ENCODE measurements at regions not wholly inside any gene's neighbourhood (a gene's known extent, or its start where the extent isn't known, plus 50 kb on each side); places are given as distances from the start of the nearest gene placed in this dataset.

DNA sequence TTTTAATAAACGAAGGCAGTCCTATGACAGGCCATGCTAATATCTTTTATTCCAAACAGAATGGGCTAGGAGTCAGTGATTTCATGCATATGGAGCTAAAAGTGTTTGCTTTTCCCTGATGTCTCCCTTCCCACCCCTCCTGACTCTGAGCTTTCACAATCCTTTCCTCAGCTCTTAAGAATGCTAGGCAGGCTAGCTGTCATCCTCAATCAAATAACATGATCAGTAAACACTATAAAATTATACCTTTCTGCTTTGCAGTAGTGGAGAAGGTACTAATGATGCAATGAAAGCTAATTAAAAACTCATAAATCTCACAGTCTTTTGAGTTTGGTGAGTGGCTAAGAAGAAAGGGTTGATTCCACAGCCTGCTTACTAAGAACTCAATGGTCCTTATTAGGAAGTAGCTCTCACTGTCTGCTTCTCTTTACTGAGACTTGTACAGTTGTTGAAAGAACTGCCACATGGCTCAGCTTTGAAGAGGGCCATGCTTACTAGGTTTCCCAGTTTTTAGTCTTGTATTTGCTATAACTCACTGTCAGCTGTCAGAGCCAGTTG lies 250.9 kb upstream of the JAG1 start:
- Histone ChIP-seq H3K79me2 (ENCODE audit: insufficient read depth) (no peaks in the 10 kb centered on the region), H3K9me3 (no peaks in the 10 kb centered on the region), H3K4me1 (ENCODE audit: control insufficient read depth in 1 of 2, insufficient read depth in 2 of 2, low read depth in 1 of 2, low read length in 1 of 2) (peaks cover 0 to 45% of the 10 kb centered on the region in 2 experiments; a peak in 3 of 4 replicates), H3K4me3 (ENCODE audit: low read depth in 2 of 2, low read length in 1 of 2) (no peak overlapping the region), H3K9ac (no peak overlapping the region), H3K27ac (ENCODE audit: low read depth in 2 of 2, low read length in 1 of 2) (peak overlapping the region in 1 of 2 experiments; percentile 46; a peak in 2 of 4 replicates), H3K36me3 (replicated peaks in 1 of 2; ENCODE audit: control insufficient read depth in 1 of 2, insufficient read depth in 2 of 2, low read length in 1 of 2) (no peaks in the 10 kb centered on the region), H3K9me2 (no peaks in the 10 kb centered on the region), H3F3A (replicated peaks; ENCODE audit: insufficient read depth) (peaks cover 32% of the 10 kb centered on the region), H3K4me2 (no peak overlapping the region), H2AFZ (ENCODE audit: low read depth) (no peak overlapping the region), H4K20me1 (ENCODE audit: insufficient read depth) (no peaks in the 10 kb centered on the region), H3K27me3 (ENCODE audit: insufficient read depth) (no peaks in the 10 kb centered on the region)
- WGBS (ENCODE audit: low lambda C conversion rate), result 42% methylated on average over 1 of the region's 1 CpG
- ChIA-PET POLR2A (no interaction called here), CTCF (no interaction called here)
- TF ChIP-seq, protein P1, sequence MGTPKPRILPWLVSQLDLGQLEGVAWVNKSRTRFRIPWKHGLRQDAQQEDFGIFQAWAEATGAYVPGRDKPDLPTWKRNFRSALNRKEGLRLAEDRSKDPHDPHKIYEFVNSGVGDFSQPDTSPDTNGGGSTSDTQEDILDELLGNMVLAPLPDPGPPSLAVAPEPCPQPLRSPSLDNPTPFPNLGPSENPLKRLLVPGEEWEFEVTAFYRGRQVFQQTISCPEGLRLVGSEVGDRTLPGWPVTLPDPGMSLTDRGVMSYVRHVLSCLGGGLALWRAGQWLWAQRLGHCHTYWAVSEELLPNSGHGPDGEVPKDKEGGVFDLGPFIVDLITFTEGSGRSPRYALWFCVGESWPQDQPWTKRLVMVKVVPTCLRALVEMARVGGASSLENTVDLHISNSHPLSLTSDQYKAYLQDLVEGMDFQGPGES (IDR thresholded peaks at IDR 0.05; ENCODE audit: low read depth, low read length), result no peak
- no peak for TF ChIP-seq GATA2 (CRISPR knock-in tag; IDR thresholded peaks at IDR 0.05)
- peak; percentile 43; the same call in 1 of the 2 replicates for TF ChIP-seq TCF12 (IDR thresholded peaks at IDR 0.05)
- TF ChIP-seq, protein P2, sequence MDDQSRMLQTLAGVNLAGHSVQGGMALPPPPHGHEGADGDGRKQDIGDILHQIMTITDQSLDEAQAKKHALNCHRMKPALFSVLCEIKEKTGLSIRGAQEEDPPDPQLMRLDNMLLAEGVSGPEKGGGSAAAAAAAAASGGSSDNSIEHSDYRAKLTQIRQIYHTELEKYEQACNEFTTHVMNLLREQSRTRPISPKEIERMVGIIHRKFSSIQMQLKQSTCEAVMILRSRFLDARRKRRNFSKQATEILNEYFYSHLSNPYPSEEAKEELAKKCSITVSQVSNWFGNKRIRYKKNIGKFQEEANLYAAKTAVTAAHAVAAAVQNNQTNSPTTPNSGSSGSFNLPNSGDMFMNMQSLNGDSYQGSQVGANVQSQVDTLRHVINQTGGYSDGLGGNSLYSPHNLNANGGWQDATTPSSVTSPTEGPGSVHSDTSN (IDR thresholded peaks at IDR 0.05), result peak; percentile 75
- no peak for TF ChIP-seq YY1 (IDR thresholded peaks at IDR 0.05; ENCODE audit: low read depth)
- TF ChIP-seq, protein P3, sequence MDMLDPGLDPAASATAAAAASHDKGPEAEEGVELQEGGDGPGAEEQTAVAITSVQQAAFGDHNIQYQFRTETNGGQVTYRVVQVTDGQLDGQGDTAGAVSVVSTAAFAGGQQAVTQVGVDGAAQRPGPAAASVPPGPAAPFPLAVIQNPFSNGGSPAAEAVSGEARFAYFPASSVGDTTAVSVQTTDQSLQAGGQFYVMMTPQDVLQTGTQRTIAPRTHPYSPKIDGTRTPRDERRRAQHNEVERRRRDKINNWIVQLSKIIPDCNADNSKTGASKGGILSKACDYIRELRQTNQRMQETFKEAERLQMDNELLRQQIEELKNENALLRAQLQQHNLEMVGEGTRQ (IDR thresholded peaks at IDR 0.05; ENCODE audit: borderline replicate concordance, low read depth, low read length), result no peak
- peak; percentile 34; the same call in 1 of the 2 replicates for TF ChIP-seq JUND (IDR thresholded peaks at IDR 0.05)
- peak in 1 of 2 experiments; percentile 36; a peak in 1 of 4 replicates for TF ChIP-seq EP300 (IDR thresholded peaks at IDR 0.05; ENCODE audit: borderline replicate concordance in 1 of 2, low read depth in 1 of 2, low read length in 1 of 2)
- no peak for DNase-seq

DNA sequence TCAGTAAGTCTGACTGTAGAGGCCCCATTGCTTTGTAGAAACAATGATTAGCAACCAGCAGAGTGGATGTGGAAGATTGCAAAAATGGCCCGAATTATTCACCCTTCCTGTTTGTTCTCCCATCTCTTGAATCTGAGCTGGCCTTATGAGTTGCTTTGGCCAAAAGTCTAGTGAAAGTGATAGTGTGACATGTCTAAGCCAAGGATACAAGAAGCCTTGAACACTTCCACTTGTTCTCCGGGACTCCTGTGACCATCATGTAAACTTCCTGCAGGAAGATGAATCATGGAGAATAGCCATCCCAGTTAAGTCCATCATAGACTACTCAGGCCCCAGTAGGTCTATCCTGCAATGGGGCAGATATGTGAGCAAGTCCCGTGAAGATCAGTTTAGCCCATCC lies 252.0 kb upstream of the JAG1 start:
- ChIA-PET POLR2A (no interaction called here), CTCF (no interaction called here)
- 58% methylated on average over 3 of the region's 3 CpGs for WGBS (ENCODE audit: low lambda C conversion rate)
- H3K4me3 ChIP-seq (ENCODE audit: low read depth in 2 of 2, low read length in 1 of 2), result no peak overlapping the region
- H3K27me3 ChIP-seq (ENCODE audit: insufficient read depth), result no peaks in the 10 kb centered on the region
- peaks cover 32% of the 10 kb centered on the region for H3F3A ChIP-seq (replicated peaks; ENCODE audit: insufficient read depth)
- H3K79me2 ChIP-seq (ENCODE audit: insufficient read depth), result no peaks in the 10 kb centered on the region
- no peaks in the 10 kb centered on the region for H3K9me2 ChIP-seq
- no peaks in the 10 kb centered on the region for H4K20me1 ChIP-seq (ENCODE audit: insufficient read depth)
- TF ChIP-seq, protein P2 (IDR thresholded peaks at IDR 0.05), result no peak
- TF ChIP-seq SMC3 (IDR thresholded peaks at IDR 0.05; ENCODE audit: low read depth, low read length) (no peak), GATA2 (CRISPR knock-in tag; IDR thresholded peaks at IDR 0.05) (no peak), ELF1 (IDR thresholded peaks at IDR 0.05) (no peak), RAD21 (IDR thresholded peaks at IDR 0.05; ENCODE audit: low read length) (no peak), YY1 (IDR thresholded peaks at IDR 0.05; ENCODE audit: low read depth) (no peak)
- TF ChIP-seq, protein P1 (IDR thresholded peaks at IDR 0.05; ENCODE audit: low read depth, low read length), result no peak
- TF ChIP-seq, protein P4, sequence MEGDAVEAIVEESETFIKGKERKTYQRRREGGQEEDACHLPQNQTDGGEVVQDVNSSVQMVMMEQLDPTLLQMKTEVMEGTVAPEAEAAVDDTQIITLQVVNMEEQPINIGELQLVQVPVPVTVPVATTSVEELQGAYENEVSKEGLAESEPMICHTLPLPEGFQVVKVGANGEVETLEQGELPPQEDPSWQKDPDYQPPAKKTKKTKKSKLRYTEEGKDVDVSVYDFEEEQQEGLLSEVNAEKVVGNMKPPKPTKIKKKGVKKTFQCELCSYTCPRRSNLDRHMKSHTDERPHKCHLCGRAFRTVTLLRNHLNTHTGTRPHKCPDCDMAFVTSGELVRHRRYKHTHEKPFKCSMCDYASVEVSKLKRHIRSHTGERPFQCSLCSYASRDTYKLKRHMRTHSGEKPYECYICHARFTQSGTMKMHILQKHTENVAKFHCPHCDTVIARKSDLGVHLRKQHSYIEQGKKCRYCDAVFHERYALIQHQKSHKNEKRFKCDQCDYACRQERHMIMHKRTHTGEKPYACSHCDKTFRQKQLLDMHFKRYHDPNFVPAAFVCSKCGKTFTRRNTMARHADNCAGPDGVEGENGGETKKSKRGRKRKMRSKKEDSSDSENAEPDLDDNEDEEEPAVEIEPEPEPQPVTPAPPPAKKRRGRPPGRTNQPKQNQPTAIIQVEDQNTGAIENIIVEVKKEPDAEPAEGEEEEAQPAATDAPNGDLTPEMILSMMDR (IDR thresholded peaks at IDR 0.05), result no peak
- no peak for DNase-seq
- no peaks in the 10 kb centered on the region for H3K9me3 ChIP-seq
- H3K36me3 ChIP-seq (replicated peaks in 1 of 2; ENCODE audit: control insufficient read depth in 1 of 2, insufficient read depth in 2 of 2, low read length in 1 of 2), result no peaks in the 10 kb centered on the region
- peaks cover 0 to 38% of the 10 kb centered on the region in 2 experiments; a peak in 3 of 4 replicates for H3K4me1 ChIP-seq (ENCODE audit: control insufficient read depth in 1 of 2, insufficient read depth in 2 of 2, low read depth in 1 of 2, low read length in 1 of 2)
- H3K4me2 ChIP-seq, result no peak overlapping the region
- H3K9ac ChIP-seq, result no peak overlapping the region
- H2AFZ ChIP-seq (ENCODE audit: low read depth), result no peak overlapping the region
- no peak overlapping the region; a peak in 1 of 4 replicates for H3K27ac ChIP-seq (ENCODE audit: low read depth in 2 of 2, low read length in 1 of 2)
